ENCODE measurements at regions not wholly inside any gene's neighbourhood (a gene's known extent, or its start where the extent isn't known, plus 50 kb on each side); places are given as distances from the start of the nearest gene placed in this dataset.
"Not testable (repeated sequence)": the region's sequence is repeated elsewhere in the genome, so short reads cannot be mapped to it uniquely, and the experiment has no call there.

DNA sequence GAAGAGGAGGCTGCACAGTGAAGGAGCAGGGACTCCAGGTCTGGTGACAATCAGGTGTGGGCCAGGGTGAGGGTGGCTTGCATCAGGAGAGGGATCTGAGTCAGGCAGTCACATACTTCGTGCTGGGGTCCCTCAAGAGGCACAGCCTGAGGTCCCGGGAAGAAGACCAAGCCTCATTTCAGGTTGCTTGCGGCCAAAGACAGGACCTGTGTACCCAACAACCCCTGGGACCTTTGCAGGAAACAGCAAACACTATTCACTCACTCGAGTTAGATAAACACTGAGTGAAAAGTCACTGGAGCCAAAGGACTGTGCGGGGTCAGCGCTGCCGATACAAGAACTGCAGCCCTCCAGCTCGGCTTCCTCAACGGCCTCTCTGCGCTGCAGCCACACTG is 104.4 kb downstream of the SINHCAF start (continued):
- no peak for TF ChIP-seq PATZ1 (CRISPR knock-in tag; IDR thresholded peaks at IDR 0.05; ENCODE audit: borderline replicate concordance)
- no peak for TF ChIP-seq BACH2 (CRISPR knock-in tag; IDR thresholded peaks at IDR 0.05; ENCODE audit: borderline replicate concordance)
- no peak for TF ChIP-seq TCF4 (CRISPR knock-in tag; IDR thresholded peaks at IDR 0.05; ENCODE audit: borderline replicate concordance)
- no peak for TF ChIP-seq ISL1 (CRISPR knock-in tag; IDR thresholded peaks at IDR 0.05)

DNA sequence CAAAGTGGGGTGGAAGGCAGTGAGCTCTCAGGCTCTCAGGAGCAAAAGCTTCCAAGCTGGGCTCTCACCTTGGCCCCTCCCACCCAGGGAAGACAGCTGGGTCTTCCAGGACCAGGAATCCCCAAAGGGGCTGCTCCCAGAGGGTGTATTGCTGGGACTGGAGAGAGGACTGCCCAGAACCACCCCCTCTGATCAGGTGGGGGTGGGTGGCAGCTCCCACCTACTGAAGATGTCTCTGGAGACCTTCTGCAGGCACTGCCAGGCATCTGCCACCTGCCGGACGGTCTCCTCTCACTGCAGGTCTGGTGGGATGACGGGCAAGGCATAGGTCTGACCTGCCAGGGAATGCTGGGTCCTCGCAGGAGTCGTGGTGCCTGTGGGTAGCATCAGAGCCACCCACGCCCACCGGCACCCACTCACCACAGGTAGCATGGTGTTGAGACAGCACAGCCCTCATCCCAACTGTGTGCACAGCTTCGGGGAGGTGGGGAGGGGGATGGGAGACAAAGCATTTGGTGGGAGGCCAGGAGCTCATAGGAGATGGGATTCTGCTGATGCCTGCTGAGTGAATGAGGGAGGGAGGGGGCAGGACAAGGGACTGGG is 103.2 kb downstream of the SINHCAF start:
- ATAC-seq: no peak

DNA sequence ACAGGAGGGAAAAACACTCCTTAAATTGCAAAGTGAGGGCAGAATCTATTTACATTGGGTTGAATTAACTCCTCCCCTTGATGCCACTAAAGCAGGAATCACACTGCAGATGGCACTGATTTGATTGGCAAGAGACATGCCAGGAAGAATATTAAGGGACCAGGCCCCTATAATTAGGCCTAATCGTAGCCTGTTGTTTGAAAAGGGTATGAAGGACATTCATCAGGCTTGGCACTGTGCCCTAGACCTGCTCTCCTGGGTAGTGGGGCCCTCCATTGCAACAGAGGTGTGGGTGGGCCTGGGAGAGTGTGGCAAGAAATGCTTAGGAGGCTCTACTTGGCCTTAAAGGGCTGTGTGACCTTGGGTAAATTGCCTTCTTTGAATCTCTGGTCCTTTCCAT is 102.3 kb downstream of the SINHCAF start:
- peak; percentile 41; the same call in 1 of the 2 replicates for TF ChIP-seq TCF4 (CRISPR knock-in tag; IDR thresholded peaks at IDR 0.05; ENCODE audit: borderline replicate concordance)
- ATAC-seq: not testable (repeated sequence)

More for the DNA sequence above, 103.2 kb downstream of the SINHCAF start:
- TF ChIP-seq ZNF8 (CRISPR knock-in tag; IDR thresholded peaks at IDR 0.05) (no peak), TOX (CRISPR knock-in tag; IDR thresholded peaks at IDR 0.05; ENCODE audit: borderline replicate concordance) (no peak), ZFP30 (CRISPR knock-in tag; IDR thresholded peaks at IDR 0.05) (no peak), BACH2 (CRISPR knock-in tag; IDR thresholded peaks at IDR 0.05; ENCODE audit: borderline replicate concordance) (no peak), PATZ1 (CRISPR knock-in tag; IDR thresholded peaks at IDR 0.05; ENCODE audit: borderline replicate concordance) (no peak), TCF4 (CRISPR knock-in tag; IDR thresholded peaks at IDR 0.05; ENCODE audit: borderline replicate concordance) (no peak), CSDC2 (CRISPR knock-in tag; IDR thresholded peaks at IDR 0.05) (no peak), POU6F1 (CRISPR knock-in tag; IDR thresholded peaks at IDR 0.05; ENCODE audit: borderline replicate concordance, low read depth) (no peak), ZC3H10 (CRISPR knock-in tag; IDR thresholded peaks at IDR 0.05) (no peak), PPARA (CRISPR knock-in tag; IDR thresholded peaks at IDR 0.05; ENCODE audit: borderline replicate concordance) (no peak), ESRRG (CRISPR knock-in tag; IDR thresholded peaks at IDR 0.05) (no peak), RARB (CRISPR knock-in tag; IDR thresholded peaks at IDR 0.05) (no peak), OSR1 (CRISPR knock-in tag; IDR thresholded peaks at IDR 0.05) (no peak), ARNTL (CRISPR knock-in tag; IDR thresholded peaks at IDR 0.05; ENCODE audit: borderline replicate concordance, low read depth) (no peak), ZNF565 (CRISPR knock-in tag; conservative IDR thresholded peaks at IDR 0.05; ENCODE audit: low read depth) (no peak), CREB5 (CRISPR knock-in tag; IDR thresholded peaks at IDR 0.05; ENCODE audit: low read depth) (no peak)

DNA sequence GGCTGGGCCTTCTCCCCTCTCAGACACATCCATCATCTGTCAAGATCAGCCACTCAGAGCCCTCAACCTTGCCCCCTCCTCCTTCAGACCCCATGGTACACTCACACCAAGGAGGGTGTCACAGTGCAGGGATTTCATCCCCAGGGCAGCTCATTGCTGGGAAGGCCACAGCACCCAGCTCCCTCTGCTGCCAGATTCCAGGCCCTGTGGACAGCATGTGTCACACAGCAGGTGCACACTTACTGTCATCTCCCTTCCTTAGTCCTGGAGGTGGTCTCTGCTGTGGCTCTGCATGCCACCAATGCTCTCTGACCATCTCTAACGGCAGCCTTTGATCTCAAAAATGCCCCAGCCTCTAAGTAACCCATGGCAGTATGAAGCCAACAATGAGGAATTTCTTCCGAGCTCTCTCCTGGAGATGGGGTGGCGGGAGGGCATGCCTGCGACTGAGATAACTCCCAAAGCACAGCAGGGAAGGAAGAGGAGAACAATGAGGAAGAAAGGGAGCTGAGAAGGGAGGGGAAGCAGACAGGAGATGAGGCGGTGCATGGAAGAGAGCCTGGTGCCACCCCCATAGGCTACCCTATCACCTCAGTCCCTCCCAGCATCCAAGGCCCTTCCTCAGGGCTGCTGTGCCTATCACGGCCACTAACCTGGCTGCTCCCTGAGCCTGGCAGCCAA is 101.0 kb downstream of the SINHCAF start:
- no peak for ATAC-seq
- TF ChIP-seq BACH2 (CRISPR knock-in tag; IDR thresholded peaks at IDR 0.05; ENCODE audit: borderline replicate concordance) (no peak), ZFP3 (CRISPR knock-in tag; IDR thresholded peaks at IDR 0.05) (no peak), GLIS3 (CRISPR knock-in tag; IDR thresholded peaks at IDR 0.05) (no peak), ZC3H10 (CRISPR knock-in tag; IDR thresholded peaks at IDR 0.05) (no peak), SNAI2 (CRISPR knock-in tag; IDR thresholded peaks at IDR 0.05) (no peak), OSR1 (CRISPR knock-in tag; IDR thresholded peaks at IDR 0.05) (no peak), ARNTL (CRISPR knock-in tag; IDR thresholded peaks at IDR 0.05; ENCODE audit: borderline replicate concordance, low read depth) (no peak), TCF4 (CRISPR knock-in tag; IDR thresholded peaks at IDR 0.05; ENCODE audit: borderline replicate concordance) (no peak), CREB5 (CRISPR knock-in tag; IDR thresholded peaks at IDR 0.05; ENCODE audit: low read depth) (no peak)
- TF ChIP-seq, protein P1, sequence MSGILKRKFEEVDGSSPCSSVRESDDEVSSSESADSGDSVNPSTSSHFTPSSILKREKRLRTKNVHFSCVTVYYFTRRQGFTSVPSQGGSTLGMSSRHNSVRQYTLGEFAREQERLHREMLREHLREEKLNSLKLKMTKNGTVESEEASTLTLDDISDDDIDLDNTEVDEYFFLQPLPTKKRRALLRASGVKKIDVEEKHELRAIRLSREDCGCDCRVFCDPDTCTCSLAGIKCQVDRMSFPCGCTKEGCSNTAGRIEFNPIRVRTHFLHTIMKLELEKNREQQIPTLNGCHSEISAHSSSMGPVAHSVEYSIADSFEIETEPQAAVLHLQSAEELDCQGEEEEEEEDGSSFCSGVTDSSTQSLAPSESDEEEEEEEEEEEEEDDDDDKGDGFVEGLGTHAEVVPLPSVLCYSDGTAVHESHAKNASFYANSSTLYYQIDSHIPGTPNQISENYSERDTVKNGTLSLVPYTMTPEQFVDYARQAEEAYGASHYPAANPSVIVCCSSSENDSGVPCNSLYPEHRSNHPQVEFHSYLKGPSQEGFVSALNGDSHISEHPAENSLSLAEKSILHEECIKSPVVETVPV (CRISPR knock-in tag; IDR thresholded peaks at IDR 0.05): no peak

Measured in SK-N-SH treated with all-trans-retinoic acid at 6 μM for 48 hours (cell line).